GM20000 (cell line): ENCODE measurements at regions not wholly inside any gene's neighbourhood (a gene's known extent, or its start where the extent isn't known, plus 50 kb on each side); places are given as distances from the start of the nearest gene placed in this dataset.

Experiments
- DNase-seq: peaks from one replicate; pipeline ENCODE4 v3.0.0; 2012; ENCODE audit warnings: low spot score
- CTCF ChIP-seq: IDR thresholded peaks from 2 replicates; pipeline ENCODE4 v1.5.1; 2012; ENCODE audit warnings: mild to moderate bottlenecking, control low read depth; ENCODE audit errors: extremely low read depth, missing control alignments

- DNase-seq: no peak
- no peak for TF ChIP-seq CTCF
Observed at GRCh38 chr9:101878734-101879133, 140.3 kb upstream of the GRIN3A start.

- no peak for DNase-seq
- no peak for TF ChIP-seq CTCF
Observed at GRCh38 chr9:101877439-101877838, 139.0 kb upstream of the GRIN3A start.

- TF ChIP-seq CTCF: no peak
- no peak for DNase-seq
Observed at GRCh38 chr9:101861472-101861871, 123.0 kb upstream of the GRIN3A start.

- no peak for TF ChIP-seq CTCF
- DNase-seq: no peak
Observed at GRCh38 chr9:101860920-101861319, 122.5 kb upstream of the GRIN3A start.

- no peak for TF ChIP-seq CTCF
Observed at GRCh38 chr9:101859620-101860019, 121.2 kb upstream of the GRIN3A start.

GRCh38 chr9:101858026-101858425 lies 119.6 kb upstream of the GRIN3A start:
- TF ChIP-seq CTCF: no peak
- no peak for DNase-seq

More at GRCh38 chr9:101859620-101860019, 121.2 kb upstream of the GRIN3A start:
- no peak for DNase-seq

- no peak for DNase-seq
- no peak for TF ChIP-seq CTCF
Observed at GRCh38 chr9:101849102-101849707, 110.8 kb upstream of the GRIN3A start.
